ENCODE measurements at regions not wholly inside any gene's neighbourhood (a gene's known extent, or its start where the extent isn't known, plus 50 kb on each side); places are given as distances from the start of the nearest gene placed in this dataset.

- TF ChIP-seq TAF1 (IDR thresholded peaks at IDR 0.05; ENCODE audit: borderline replicate concordance, insufficient read depth, low read length), result no peak
- no peak for TF ChIP-seq REST (IDR thresholded peaks at IDR 0.05; ENCODE audit: insufficient read depth in 1 of 2, low read depth in 2 of 2, low read length in 2 of 2)
- no peak for TF ChIP-seq POLR2AphosphoS5 (IDR thresholded peaks at IDR 0.05; ENCODE audit: low read depth, low read length)
- no peak for TF ChIP-seq FOXP2 (optimal IDR thresholded peaks at IDR 0.05; ENCODE audit: borderline replicate concordance, extremely low read depth, extremely low read length, insufficient read depth)
- no peak for TF ChIP-seq SIN3A (IDR thresholded peaks at IDR 0.05; ENCODE audit: borderline replicate concordance, insufficient read depth, low read length)
Observed at GRCh38 chr20:2244523-2244922, 51.3 kb upstream of the TGM3 start.
